ENCODE measurements at regions not wholly inside any gene's neighbourhood (a gene's known extent, or its start where the extent isn't known, plus 50 kb on each side); places are given as distances from the start of the nearest gene placed in this dataset.

- H3K4me3 ChIP-seq (ENCODE audit: control insufficient read depth, low read depth, low read length) = no peak overlapping the region
- no peak for TF ChIP-seq CTCF (IDR thresholded peaks at IDR 0.05; ENCODE audit: control insufficient read depth, insufficient read depth, low read depth, low read length, missing control alignments)
- DNase-seq (ENCODE audit: low read depth) = no peak
Measured at GRCh38 chr2:120418174-120418787, 72.3 kb downstream of the INHBB start.

- H3K4me3 ChIP-seq (ENCODE audit: control insufficient read depth, low read depth, low read length) = no peak overlapping the region
- DNase-seq (ENCODE audit: low read depth) = no peak
- TF ChIP-seq CTCF (IDR thresholded peaks at IDR 0.05; ENCODE audit: control insufficient read depth, insufficient read depth, low read depth, low read length, missing control alignments) = no peak
Measured at GRCh38 chr2:120419073-120419472, 73.1 kb downstream of the INHBB start.

- no peak for TF ChIP-seq CTCF (IDR thresholded peaks at IDR 0.05; ENCODE audit: control insufficient read depth, insufficient read depth, low read depth, low read length, missing control alignments)
- H3K4me3 ChIP-seq (ENCODE audit: control insufficient read depth, low read depth, low read length) = no peak overlapping the region
- no peak for DNase-seq (ENCODE audit: low read depth)
Measured at GRCh38 chr2:120419955-120420354, 74.0 kb downstream of the INHBB start.

- no peak for DNase-seq (ENCODE audit: low read depth)
- no peak for TF ChIP-seq CTCF (IDR thresholded peaks at IDR 0.05; ENCODE audit: control insufficient read depth, insufficient read depth, low read depth, low read length, missing control alignments)
- H3K4me3 ChIP-seq (ENCODE audit: control insufficient read depth, low read depth, low read length) = no peak overlapping the region
Measured at GRCh38 chr2:120421126-120421829, 75.3 kb downstream of the INHBB start.

- TF ChIP-seq CTCF (IDR thresholded peaks at IDR 0.05; ENCODE audit: control insufficient read depth, insufficient read depth, low read depth, low read length, missing control alignments) = no peak
- H3K4me3 ChIP-seq (ENCODE audit: control insufficient read depth, low read depth, low read length) = no peak overlapping the region
- no peak for DNase-seq (ENCODE audit: low read depth)
Measured at GRCh38 chr2:120421830-120422175, 75.9 kb downstream of the INHBB start.

- no peak overlapping the region for H3K4me3 ChIP-seq (ENCODE audit: control insufficient read depth, low read depth, low read length)
- TF ChIP-seq CTCF (IDR thresholded peaks at IDR 0.05; ENCODE audit: control insufficient read depth, insufficient read depth, low read depth, low read length, missing control alignments) = no peak
- no peak for DNase-seq (ENCODE audit: low read depth)
Measured at GRCh38 chr2:120422465-120423160, 76.7 kb downstream of the INHBB start.

Data from AG09309 (cell line).